ENCODE measurements at regions not wholly inside any gene's neighbourhood (a gene's known extent, or its start where the extent isn't known, plus 50 kb on each side); places are given as distances from the start of the nearest gene placed in this dataset.

- CTCF ChIA-PET = no interaction called here
- H3K36me3 ChIP-seq (ENCODE audit: low read depth) = no peaks in the 10 kb centered on the region
These were observed 296.6 kb upstream of the CRIM1 start for GRCh38 chr2:36058953-36059352.

GRCh38 chr2:36058076-36058475 lies 297.5 kb upstream of the CRIM1 start:
- Histone ChIP-seq H3K9me3 (ENCODE audit: insufficient read depth, low read depth) (no peaks in the 10 kb centered on the region; the same call in 1 of the 2 replicates), H3K79me2 (ENCODE audit: low read depth) (no peaks in the 10 kb centered on the region), H3K27me3 (ENCODE audit: insufficient read depth, low read depth) (no peaks in the 10 kb centered on the region), H2AFZ (no peak overlapping the region), H3K4me2 (no peak overlapping the region), H3K9me2 (ENCODE audit: insufficient read depth) (no peaks in the 10 kb centered on the region), H3K4me1 (replicated peaks; ENCODE audit: insufficient read depth) (no peaks in the 10 kb centered on the region), H3K36me3 (ENCODE audit: low read depth) (no peaks in the 10 kb centered on the region), H4K20me1 (ENCODE audit: insufficient read depth) (no peaks in the 10 kb centered on the region), H3K4me3 (no peak overlapping the region), H3F3A (ENCODE audit: insufficient read depth, low read depth) (no peaks in the 10 kb centered on the region), H3K27ac (no peak overlapping the region)
- no TSS peak for BruUV-seq (replicated peaks)
- TF ChIP-seq EZH2 (IDR thresholded peaks at IDR 0.05; ENCODE audit: low read depth) (no peak), CTCF (conservative IDR thresholded peaks at IDR 0.05) (no peak)
- ChIA-PET CTCF (no interaction called here), POLR2A (ENCODE audit: unreplicated experiment) (no interaction called here)
- intact Hi-C loops (cut with micrococcal nuclease; ENCODE audit: unreplicated experiment) = no loop called here
- no peak for DNase-seq

More at GRCh38 chr2:36058953-36059352, 296.6 kb upstream of the CRIM1 start:
- Histone ChIP-seq H3K4me3 (no peak overlapping the region), H3K27ac (no peak overlapping the region), H3F3A (ENCODE audit: insufficient read depth, low read depth) (no peaks in the 10 kb centered on the region), H3K27me3 (ENCODE audit: insufficient read depth, low read depth) (no peaks in the 10 kb centered on the region), H3K9me2 (ENCODE audit: insufficient read depth) (no peaks in the 10 kb centered on the region), H3K79me2 (ENCODE audit: low read depth) (no peaks in the 10 kb centered on the region), H3K4me2 (no peak overlapping the region), H2AFZ (no peak overlapping the region), H3K4me1 (replicated peaks; ENCODE audit: insufficient read depth) (no peaks in the 10 kb centered on the region), H3K9me3 (ENCODE audit: insufficient read depth, low read depth) (no peaks in the 10 kb centered on the region; the same call in 1 of the 2 replicates), H4K20me1 (ENCODE audit: insufficient read depth) (no peaks in the 10 kb centered on the region)
- no peak for TF ChIP-seq CTCF (conservative IDR thresholded peaks at IDR 0.05)
- no peak for TF ChIP-seq EZH2 (IDR thresholded peaks at IDR 0.05; ENCODE audit: low read depth)
- intact Hi-C loops (cut with micrococcal nuclease; ENCODE audit: unreplicated experiment) = no loop called here
- BruUV-seq (replicated peaks) = no TSS peak
- DNase-seq = no peak
- POLR2A ChIA-PET (ENCODE audit: unreplicated experiment) = interaction anchor here (0.6 kb wide), 1 partner anchor 455 kb away, joined by 3 read pairs; no protein-coding TSS in a partner anchor

DNA sequence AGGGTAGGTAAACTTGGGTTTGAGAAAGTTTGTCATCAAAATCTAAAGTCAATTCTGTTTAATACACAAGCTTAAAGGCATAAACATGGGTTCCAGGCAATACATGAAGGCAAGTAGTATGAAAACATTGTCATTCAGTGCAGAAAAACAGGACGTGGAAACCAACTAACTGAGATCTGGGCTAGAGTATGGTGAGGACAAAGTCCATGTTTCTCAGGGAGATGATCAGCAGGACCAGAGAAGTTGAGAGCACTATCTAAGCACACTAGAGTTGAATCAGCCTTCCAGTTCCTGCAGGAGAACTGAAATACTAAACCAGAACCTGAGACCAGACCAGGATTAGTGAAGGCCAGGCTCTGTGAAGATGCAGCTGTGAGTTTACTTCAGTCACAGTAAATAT lies 302.8 kb upstream of the CRIM1 start:
- POLR2A ChIA-PET (ENCODE audit: unreplicated experiment) = no interaction called here
- CTCF ChIA-PET = no interaction called here

More for the DNA sequence above, 302.8 kb upstream of the CRIM1 start:
- Histone ChIP-seq H3K9me2 (ENCODE audit: insufficient read depth) (no peaks in the 10 kb centered on the region), H3F3A (ENCODE audit: insufficient read depth, low read depth) (no peaks in the 10 kb centered on the region), H3K4me1 (replicated peaks; ENCODE audit: insufficient read depth) (no peaks in the 10 kb centered on the region), H3K79me2 (ENCODE audit: low read depth) (no peaks in the 10 kb centered on the region), H3K4me2 (no peak overlapping the region), H4K20me1 (ENCODE audit: insufficient read depth) (no peaks in the 10 kb centered on the region), H3K27ac (no peak overlapping the region), H2AFZ (no peak overlapping the region), H3K27me3 (ENCODE audit: insufficient read depth, low read depth) (no peaks in the 10 kb centered on the region), H3K4me3 (no peak overlapping the region), H3K36me3 (ENCODE audit: low read depth) (no peaks in the 10 kb centered on the region), H3K9me3 (ENCODE audit: insufficient read depth, low read depth) (no peaks in the 10 kb centered on the region)
- no peak for DNase-seq
- intact Hi-C loops (cut with micrococcal nuclease; ENCODE audit: unreplicated experiment) = no loop called here
- BruUV-seq (replicated peaks) = no TSS peak
- TF ChIP-seq EZH2 (IDR thresholded peaks at IDR 0.05; ENCODE audit: low read depth) = no peak
- no peak for TF ChIP-seq CTCF (conservative IDR thresholded peaks at IDR 0.05)

Data from PC-9 (cell line).